ENCODE measurements at regions not wholly inside any gene's neighbourhood (a gene's known extent, or its start where the extent isn't known, plus 50 kb on each side); places are given as distances from the start of the nearest gene placed in this dataset.
A peak's percentile ranks its signal among the peaks of the same experiment; 100 is the strongest.

DNA sequence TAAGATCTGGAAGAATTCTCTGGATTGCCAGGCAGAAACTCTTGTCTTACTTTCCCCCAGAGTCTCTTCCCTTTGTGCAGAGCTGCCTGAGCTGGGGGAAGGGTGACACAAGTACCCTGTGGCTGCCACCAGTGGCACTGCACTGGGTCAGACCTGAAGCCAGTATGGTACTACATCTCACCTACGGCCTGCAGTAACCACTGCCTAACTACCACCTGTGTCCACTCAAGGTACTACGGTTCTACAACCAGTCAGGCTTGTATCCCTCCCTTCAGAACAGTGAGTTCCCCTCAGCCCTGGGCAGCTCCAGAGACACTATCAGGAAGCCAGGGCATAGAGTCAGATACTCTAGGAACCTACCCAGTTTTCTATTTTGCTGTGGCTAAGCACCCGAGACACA lies 212.0 kb upstream of the POU5F2 start:
- Histone ChIP-seq H3K4me2 (ENCODE audit: low read depth, low read length) (no peak overlapping the region), H4K20me1 (ENCODE audit: insufficient read depth, low read length) (no peaks in the 10 kb centered on the region), H3K27me3 (ENCODE audit: control insufficient read depth in 1 of 2, insufficient read depth in 2 of 2, low read length in 2 of 2) (no peaks in the 10 kb centered on the region), H3K9ac (ENCODE audit: insufficient read depth, low read depth, low read length) (no peak overlapping the region), H3K4me1 (ENCODE audit: insufficient read depth, low read length) (no peaks in the 10 kb centered on the region), H3K27ac (ENCODE audit: extremely low read length, insufficient read depth, low read length) (no peak overlapping the region), H2AFZ (ENCODE audit: low read length) (no peak overlapping the region), H3K4me3 (replicated peaks in 1 of 3; ENCODE audit: insufficient read depth in 1 of 3, low read depth in 2 of 3, low read length in 3 of 3) (no peak overlapping the region), H3K79me2 (ENCODE audit: insufficient read depth, low read length) (no peaks in the 10 kb centered on the region), H3K9me3 (ENCODE audit: low read length) (no peaks in the 10 kb centered on the region), H3K36me3 (replicated peaks in 1 of 2; ENCODE audit: control insufficient read depth in 1 of 2, insufficient read depth in 2 of 2, low read length in 2 of 2) (peaks cover 0 to 2% of the 10 kb centered on the region in 2 experiments; a peak in 1 of 5 replicates)
- WGBS (ENCODE audit: low lambda C conversion rate) = 92% methylated on average over 3 of the region's 3 CpGs
- FAIRE-seq = no peak
- peak; percentile 48; the same call in 2 of the 3 replicates for ATAC-seq
- ChIA-PET CTCF (ENCODE audit: low intra/inter-chr PET ratio, low total read pairs) (no interaction called here), POLR2A (no interaction called here)
- TF ChIP-seq GTF2F1 (IDR thresholded peaks at IDR 0.05; ENCODE audit: low read length) (no peak), ZNF788 (CRISPR knock-in tag; IDR thresholded peaks at IDR 0.05; ENCODE audit: borderline replicate concordance) (no peak), SOX6 (IDR thresholded peaks at IDR 0.05) (no peak), SOX6 (CRISPR knock-in tag; IDR thresholded peaks at IDR 0.05) (no peak), ATAD3A (CRISPR knock-in tag; IDR thresholded peaks at IDR 0.05) (no peak), TRIM24 (CRISPR knock-in tag; IDR thresholded peaks at IDR 0.05) (no peak), ZNF138 (CRISPR knock-in tag; IDR thresholded peaks at IDR 0.05; ENCODE audit: low read depth) (no peak), ZNF616 (CRISPR knock-in tag; IDR thresholded peaks at IDR 0.05; ENCODE audit: low read depth) (no peak), SPEN (CRISPR knock-in tag; IDR thresholded peaks at IDR 0.05; ENCODE audit: low read depth) (no peak), ZNF484 (CRISPR knock-in tag; IDR thresholded peaks at IDR 0.05; ENCODE audit: borderline replicate concordance, low read depth) (no peak), ZNF44 (CRISPR knock-in tag; IDR thresholded peaks at IDR 0.05) (no peak), CC2D1A (CRISPR knock-in tag; IDR thresholded peaks at IDR 0.05) (no peak), ZSCAN25 (CRISPR knock-in tag; IDR thresholded peaks at IDR 0.05) (no peak)
- TF ChIP-seq, protein P1, sequence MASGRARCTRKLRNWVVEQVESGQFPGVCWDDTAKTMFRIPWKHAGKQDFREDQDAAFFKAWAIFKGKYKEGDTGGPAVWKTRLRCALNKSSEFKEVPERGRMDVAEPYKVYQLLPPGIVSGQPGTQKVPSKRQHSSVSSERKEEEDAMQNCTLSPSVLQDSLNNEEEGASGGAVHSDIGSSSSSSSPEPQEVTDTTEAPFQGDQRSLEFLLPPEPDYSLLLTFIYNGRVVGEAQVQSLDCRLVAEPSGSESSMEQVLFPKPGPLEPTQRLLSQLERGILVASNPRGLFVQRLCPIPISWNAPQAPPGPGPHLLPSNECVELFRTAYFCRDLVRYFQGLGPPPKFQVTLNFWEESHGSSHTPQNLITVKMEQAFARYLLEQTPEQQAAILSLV (CRISPR knock-in tag; IDR thresholded peaks at IDR 0.05; ENCODE audit: borderline replicate concordance) = no peak
- TF ChIP-seq, protein P2, sequence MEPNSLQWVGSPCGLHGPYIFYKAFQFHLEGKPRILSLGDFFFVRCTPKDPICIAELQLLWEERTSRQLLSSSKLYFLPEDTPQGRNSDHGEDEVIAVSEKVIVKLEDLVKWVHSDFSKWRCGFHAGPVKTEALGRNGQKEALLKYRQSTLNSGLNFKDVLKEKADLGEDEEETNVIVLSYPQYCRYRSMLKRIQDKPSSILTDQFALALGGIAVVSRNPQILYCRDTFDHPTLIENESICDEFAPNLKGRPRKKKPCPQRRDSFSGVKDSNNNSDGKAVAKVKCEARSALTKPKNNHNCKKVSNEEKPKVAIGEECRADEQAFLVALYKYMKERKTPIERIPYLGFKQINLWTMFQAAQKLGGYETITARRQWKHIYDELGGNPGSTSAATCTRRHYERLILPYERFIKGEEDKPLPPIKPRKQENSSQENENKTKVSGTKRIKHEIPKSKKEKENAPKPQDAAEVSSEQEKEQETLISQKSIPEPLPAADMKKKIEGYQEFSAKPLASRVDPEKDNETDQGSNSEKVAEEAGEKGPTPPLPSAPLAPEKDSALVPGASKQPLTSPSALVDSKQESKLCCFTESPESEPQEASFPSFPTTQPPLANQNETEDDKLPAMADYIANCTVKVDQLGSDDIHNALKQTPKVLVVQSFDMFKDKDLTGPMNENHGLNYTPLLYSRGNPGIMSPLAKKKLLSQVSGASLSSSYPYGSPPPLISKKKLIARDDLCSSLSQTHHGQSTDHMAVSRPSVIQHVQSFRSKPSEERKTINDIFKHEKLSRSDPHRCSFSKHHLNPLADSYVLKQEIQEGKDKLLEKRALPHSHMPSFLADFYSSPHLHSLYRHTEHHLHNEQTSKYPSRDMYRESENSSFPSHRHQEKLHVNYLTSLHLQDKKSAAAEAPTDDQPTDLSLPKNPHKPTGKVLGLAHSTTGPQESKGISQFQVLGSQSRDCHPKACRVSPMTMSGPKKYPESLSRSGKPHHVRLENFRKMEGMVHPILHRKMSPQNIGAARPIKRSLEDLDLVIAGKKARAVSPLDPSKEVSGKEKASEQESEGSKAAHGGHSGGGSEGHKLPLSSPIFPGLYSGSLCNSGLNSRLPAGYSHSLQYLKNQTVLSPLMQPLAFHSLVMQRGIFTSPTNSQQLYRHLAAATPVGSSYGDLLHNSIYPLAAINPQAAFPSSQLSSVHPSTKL (CRISPR knock-in tag; IDR thresholded peaks at IDR 0.05) = no peak
- TF ChIP-seq, protein P3, sequence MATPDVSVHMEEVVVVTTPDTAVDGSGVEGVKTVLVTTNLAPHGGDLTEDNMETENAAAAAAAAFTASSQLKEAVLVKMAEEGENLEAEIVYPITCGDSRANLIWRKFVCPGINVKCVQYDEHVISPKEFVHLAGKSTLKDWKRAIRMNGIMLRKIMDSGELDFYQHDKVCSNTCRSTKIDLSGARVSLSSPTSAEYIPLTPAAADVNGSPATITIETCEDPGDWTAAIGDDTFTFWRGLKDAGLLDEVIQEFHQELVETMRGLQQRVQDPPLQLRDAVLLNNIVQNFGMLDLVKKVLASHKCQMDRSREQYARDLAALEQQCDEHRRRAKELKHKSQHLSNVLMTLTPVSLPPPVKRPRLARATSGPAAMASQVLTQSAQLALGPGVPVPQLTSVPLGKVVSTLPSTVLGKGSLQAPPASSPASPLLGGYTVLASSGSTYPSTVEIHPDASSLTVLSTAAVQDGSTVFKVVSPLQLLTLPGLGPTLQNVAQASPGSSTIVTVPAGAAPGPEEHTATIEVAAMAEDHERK (CRISPR knock-in tag; IDR thresholded peaks at IDR 0.05; ENCODE audit: low read depth) = no peak
- BruUV-seq (replicated peaks) = no TSS peak
- DNase-seq (ENCODE audit: low spot score) = no peak
- in situ Hi-C loops (cut with HindIII; ENCODE audit: extremely low pct_ligation_motif_present, low pct_unique_long_range_greater_than_20kb) (no loop called here), intact Hi-C loops (cut with micrococcal nuclease; ENCODE audit: unreplicated experiment) (no loop called here)

All from HepG2 (cell line).